Stimulated activated CD8-positive, alpha-beta memory T cell treated with anti-CD3 and anti-CD28 coated beads, Interleukin-12 subunit alpha, Interleukin-12 subunit beta, amount 100 ng/mL, for 4 hours (primary cell): ENCODE measurements at regions not wholly inside any gene's neighbourhood (a gene's known extent, or its start where the extent isn't known, plus 50 kb on each side); places are given as distances from the start of the nearest gene placed in this dataset.

Experiments used
- DNase-seq: peaks from one replicate; pipeline ENCODE4 v3.0.0-alpha.2; 2020; ENCODE audit warnings: low read depth

DNA sequence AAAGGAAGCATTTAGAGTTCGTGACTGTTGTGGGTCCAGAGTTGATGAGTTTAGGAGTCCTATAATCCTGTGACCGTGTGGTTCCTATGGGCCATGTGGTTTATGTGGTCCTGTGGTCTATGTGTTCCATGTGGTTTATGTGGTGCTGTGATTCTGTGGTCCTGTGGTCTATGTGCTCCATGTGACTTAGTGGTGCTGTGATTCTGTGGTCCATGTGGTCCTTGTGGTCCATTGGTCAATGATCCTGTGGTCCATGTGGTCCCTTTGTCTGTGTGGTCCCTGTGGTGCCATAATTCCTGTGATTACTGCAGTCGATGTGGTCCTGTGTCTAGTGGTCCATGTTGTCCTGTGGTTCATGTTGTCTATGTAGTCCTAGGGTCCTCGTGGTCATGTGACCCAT is 167.3 kb downstream of the TMEM18 start:
- DNase-seq: no peak

DNA sequence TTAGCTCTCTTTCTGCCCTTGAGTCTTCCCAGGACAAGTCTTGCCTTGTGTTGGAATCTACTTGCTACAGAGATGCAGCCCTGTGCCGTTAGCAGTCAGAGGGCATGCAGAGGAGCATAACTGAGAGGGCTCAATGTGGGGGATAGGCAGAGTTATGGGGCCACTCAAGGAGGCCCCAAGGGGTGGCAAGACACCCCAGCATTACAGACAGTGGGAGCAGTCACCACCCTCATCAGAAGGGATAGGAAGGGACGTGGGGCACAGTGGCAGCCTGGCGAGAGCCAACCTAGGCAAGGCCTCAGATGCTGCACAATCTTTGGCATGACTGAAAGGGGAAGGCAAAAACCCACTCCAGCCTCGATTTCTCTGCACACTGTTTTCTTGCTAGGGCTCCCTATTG is 169.1 kb downstream of the TMEM18 start:
- DNase-seq: no peak

DNA sequence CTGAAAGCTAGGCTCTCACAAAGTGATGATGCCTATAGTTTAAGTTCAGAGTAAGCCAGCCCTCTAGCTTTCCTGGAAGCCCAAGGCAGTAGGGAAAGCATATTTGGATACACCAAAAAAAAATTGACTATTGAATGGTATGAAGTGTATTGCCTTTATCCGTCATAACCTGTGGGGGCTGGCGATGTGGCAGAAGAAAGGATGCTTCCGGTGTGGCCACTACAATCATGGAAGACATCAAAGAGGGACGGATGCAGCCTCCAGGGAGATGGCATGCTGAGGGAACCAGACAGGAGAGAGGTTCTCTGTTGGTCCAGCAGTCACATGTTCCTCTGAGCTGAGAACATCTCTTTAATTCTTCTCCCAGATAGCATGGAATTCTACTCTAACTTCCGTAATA is 170.3 kb downstream of the TMEM18 start:
- DNase-seq: no peak

DNA sequence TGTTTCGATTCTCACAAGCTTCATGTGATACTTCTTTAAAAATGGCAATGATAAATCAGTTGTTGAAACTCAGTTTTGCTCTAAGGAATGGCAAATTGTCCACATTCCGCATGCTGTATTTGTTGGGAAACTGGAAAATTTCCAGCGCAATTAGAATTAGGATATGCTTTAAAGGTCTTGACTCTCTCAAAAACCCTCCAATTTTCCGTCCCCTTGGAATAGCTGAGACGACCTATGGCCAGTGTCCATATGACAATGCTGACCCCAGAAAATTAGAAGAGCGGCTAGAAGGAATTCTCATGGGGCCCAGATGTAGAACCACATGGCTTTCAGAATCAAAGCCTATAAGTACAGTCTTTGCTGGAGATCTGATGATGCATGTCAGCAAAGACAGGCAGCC is 170.8 kb downstream of the TMEM18 start:
- no peak for DNase-seq

DNA sequence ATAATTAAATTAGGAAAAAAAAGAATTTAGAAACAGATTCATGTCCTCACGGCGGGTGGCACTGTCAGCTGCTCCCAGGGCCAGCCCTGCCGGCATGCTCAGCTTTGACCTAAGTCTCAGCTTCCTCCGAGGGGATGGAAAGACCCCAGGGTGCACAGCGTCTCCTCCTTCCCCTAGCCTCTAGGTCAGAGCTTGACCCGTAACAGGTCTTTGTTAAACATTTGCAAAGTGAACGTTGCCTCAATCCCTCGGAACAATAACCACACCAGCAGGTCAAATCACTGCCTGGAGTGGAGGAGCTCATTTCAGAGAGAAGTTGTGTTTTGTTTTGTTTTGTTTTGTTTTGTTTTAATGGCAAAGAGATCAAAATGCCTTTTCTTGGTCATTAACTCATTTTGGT is 171.3 kb downstream of the TMEM18 start:
- no peak for DNase-seq

DNA sequence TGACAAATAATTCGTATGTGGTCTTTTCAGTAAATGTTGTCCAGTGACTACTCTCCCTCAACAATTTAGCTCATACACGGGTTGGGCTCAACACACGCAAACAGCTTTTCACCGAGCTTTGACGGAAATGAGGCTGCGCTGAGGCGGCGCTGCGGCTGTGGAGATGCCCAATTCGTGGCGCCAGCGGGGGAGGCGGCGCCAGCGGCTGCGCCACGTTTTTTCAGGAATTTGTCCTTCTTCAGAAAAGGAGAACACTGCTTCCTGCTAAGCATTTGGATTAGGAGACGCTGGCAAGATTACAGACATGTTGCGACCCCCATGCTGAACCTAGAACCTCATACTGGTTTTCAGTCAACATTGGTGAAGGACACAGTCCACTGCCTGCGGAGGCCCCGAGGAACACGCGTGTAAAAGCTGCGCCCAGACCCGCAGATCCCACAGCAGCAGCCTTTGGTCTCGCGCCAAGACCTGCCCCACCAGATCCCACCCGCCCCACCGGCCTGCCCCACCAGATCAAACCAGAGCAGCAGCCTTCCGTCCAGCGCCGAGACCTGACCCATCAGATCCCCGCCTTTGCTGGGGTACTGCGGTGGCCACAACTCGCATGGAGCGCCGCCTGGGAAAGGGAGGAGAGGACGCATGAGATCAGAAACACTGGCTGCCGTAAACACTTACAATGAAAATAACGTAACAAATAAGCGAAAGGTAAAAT is 173.8 kb downstream of the TMEM18 start:
- DNase-seq: no peak

DNA sequence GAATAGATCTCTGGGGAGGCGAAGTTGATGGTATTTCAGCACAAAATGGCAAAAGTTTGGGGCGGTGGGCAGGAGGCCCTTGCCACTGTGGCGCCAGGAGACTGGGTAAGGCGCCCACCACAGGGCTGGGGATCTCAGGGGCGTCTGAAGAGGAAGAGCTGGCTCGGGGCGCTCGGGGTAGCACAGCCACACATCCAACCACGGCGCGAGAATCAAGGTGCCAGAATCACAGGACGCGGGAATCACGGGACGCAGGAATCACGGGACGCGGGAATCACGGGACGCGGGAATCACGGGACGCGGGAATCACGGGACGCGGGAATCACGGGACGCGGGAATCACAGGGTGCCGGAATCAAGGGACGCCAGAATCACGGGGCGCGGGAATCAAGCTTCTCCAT is 174.4 kb downstream of the TMEM18 start:
- DNase-seq: no peak

DNA sequence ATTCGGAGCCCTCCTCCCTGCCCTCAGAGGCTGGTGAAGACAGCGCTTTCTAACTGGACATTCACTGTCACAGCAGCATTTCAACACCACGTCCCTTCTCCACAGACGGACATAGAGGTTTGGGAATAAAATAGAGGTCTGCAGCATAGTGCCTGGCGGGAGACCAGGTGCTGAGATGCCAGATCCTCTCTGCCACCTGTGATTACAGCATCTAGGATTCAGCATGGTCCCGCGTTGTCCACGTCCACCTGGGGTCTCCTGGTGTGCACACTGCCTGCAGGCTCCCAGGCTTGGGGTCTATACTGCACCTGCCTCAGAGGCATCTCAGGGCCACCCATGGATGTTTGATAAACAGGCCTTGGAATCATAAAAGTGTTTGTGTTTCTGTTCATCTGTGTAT is 175.5 kb downstream of the TMEM18 start:
- DNase-seq: no peak

DNA sequence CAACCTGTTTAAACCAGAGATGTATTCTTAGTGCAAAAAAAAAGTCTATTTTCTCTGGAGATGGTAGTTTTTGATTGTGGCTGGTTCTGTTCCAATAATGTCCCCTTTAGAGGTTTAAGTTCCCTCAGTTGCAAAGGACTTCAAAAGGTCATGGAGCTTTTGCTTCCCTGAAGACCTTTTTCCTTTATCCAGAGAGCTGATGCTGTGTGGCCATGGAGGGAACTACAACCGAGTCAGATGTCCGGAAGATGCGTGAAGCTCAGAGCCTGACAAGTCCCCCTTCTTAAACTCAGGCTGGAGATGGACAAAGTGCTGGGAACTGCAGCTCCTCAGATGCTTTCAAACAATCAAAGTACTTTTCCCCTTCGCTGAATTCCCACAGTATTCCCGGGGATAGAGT is 176.1 kb downstream of the TMEM18 start:
- DNase-seq: no peak

DNA sequence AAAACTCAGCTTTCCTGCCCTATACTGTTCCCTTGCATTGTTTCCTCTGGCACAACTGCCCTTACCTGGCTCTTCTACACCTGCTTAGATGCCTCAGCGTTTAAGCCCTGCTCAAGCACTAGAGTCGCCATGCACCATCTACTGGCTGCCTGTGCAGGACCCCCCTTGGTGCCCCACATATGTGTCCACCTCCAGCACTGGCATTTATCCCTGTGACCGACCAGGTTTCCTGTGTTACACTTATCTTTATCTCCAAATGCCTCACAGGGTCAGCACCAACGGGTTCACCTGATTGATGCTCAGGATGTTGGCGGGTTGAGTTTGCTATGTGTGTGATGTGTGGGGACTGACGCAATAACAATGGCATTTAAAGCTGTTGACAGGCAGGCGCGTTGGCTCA is 177.5 kb downstream of the TMEM18 start:
- no peak for DNase-seq

DNA sequence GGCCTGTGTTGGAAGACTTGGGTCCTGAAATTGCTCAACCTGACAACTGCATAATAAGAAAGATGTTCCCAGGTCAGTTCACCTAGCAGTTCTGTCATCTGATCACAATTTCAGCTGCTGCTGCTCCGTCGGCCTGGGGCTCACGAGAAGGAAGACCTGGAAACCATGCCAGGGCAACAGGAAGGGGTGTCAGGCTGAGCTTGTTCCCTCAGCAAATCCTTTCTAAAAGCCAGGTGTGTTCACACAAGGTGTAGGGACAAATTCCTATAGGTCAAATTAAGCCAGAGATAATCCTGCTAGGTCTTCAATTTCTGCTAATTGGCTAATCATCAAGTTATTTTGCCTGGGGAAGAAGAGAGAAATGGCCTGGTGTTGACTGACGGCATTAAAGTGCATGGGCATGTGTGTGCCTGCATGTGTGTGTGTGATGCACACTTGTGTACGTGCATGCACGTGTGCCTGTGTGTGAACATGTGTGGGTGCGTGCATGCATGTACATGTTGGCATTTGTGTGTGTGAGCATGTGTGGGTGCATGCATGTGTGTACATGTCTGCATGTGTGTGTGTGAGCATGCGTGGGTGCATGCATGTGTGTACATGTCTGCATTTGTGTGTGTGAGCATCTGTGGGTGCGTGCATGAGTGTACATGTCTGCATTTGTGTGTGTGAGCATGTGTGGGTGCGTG is 178.6 kb downstream of the TMEM18 start:
- no peak for DNase-seq

DNA sequence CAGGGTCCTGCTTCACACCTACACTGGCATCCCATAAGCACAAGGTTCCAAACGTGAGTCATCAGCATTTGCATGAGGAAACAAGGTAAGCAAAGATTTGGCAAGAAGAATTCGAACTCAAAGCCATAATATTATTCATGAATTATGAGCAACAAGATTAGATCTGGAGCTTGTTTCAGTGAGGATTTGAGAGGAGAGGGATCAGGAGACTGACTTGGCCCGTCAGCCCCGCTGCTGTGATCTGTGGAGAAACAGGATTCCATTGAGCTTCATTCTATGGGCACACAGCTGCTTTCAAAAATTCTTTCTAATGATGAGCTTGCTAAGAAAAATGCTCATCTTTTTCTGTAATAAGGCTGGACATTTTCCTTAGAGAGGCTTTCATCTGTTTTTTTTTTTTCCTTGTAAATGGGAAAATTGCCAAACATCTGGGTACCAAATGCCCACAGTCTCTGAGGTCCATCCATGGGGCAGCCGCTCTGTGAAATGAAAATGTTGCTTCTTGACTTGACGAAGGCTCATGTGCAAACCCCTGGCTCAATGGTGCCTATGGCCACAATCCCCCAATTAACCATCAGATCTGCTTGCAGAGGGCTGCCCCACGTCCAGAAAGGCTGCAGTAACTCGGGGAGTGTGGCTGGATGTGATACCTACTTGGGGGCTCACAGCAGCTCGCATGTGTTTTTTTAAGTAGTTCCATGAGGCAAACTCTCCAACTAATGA is 179.3 kb downstream of the TMEM18 start:
- DNase-seq: no peak

DNA sequence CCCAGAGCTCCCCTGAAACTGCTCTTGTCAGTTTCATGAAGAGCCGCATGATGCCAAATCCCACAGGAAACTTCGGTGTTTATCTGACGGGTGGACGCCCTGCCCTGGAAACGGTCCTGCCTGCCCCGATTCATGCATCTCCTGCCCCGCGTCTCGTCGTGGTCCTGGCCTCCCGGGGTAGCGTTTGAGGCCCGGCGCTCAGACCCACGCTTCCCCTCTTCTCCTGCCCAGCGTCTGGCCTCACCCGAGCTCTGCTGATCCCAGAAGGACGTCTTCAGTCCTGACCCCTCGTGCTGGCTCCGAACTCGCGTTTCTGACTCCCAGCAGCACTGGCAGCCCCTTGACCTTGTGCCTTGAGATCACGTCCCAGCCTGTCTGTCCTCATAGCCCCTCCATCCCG is 180.5 kb downstream of the TMEM18 start:
- DNase-seq: no peak

DNA sequence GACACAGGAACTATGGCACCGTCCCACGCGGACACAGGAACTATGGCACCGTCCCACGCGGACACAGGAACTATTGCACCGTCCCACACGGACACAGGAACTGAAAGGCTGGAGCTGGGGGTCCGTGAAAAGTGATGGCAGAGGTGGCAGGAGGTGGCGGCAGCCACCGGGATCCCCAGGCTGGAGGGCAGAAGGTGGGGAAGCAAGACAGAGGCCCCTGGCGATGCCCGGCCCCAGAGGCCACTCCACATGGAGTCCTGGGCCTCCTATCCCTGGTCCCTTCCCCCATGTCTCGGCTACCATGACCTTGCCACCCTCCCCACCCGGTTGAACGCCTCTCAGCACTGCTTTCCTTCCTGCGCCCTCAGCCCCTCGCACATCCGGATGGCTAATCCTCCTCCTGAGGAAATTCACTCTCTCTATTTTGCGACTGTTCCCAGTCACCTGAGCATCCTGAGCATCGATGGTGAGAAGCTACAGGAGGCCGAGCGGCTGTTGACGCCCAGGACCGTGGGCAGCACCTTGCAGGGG is 181.4 kb downstream of the TMEM18 start:
- no peak for DNase-seq

DNA sequence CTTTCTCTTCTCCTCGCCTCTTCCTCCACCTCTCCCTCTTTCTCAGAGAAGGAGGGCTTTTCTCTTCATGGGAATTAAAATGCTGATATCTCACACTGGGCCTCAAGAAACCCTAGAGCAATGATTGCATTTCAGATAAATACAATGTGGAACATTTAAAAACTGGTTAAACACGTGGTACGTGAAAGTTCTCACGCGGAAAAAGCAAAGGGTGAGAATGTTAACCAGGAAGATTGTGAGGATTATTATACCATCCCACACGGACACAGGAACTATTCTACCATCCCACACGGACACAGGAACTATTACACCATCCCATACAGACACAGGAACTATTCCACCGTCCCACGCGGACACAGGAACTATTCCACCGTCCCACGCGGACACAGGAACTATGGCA is 182.4 kb downstream of the TMEM18 start:
- DNase-seq: no peak

DNA sequence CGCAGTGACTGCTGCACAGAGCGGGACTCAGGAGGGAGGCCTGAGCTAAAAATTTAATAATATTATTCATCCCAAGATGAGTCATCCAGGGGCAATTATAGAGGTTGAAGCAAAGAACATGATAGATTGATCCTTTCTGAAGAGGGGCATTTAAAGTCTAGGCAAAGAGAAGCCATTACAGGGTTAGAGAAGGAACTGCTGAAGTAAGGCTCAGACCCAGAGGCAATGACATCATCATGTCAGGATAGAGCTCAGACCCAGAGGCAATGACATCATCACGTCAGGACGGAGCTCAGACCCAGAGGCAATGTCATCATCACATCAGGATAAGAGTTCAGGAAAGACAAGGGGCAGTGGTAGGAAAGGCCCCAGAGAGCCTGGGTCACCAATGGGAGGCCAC is 184.0 kb downstream of the TMEM18 start:
- no peak for DNase-seq

DNA sequence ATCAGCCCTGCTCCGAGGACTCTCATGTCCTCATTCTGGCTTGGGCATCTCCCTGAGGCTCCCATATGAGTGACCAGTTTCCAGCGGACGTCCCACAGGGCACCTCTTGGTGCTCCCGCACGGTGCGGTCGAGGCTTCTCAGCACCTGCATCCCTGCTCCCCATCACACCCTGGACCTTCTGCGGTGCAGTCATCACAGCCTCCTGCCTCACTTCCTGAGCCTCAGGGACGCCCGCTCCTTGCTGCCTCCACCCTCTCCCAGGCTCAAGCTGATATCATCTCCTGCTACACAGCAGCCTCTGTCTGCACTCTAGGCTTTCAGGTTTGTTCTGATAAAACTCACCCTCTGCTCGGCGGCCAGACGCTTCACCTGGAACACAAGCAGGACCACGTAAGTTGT is 185.0 kb downstream of the TMEM18 start:
- DNase-seq: no peak

DNA sequence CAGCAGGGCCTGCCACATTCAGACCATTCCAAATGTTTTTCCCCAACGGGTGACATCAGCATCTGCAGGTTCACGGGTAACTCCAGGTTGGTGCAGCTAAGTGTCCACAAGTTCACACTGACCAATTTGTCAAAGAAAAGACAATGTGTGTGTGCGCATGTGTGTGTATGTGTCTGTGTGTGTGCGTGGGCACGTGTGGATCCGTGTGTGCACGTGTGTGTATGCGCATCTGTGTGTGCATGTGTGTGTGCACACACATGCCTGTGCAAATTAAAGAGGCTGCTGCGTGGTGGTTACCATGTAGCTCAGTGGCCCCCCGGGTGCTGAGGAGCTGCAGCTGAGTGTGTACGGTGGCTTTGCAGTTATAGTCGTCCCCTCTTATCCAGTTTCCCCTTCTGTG is 187.4 kb downstream of the TMEM18 start:
- no peak for DNase-seq

DNA sequence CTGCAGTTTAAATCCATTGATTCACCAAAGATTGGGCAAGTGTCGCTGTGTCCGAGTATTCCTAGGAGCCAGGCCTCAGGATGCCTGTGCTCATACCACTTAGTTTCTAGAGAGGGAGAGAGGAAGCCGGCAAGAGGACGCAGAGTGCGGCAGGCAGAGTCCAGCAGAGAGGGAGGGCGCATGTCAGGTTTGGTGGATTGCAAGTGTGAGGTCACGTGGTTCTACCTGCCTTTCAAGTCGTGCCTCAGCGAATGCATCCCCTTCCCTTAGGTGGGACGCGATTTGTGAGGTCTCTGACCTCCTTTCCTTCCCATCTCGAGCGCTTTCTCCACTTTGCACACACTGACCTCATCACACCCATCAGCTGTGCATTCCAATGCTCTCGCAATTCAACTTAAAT is 188.1 kb downstream of the TMEM18 start:
- no peak for DNase-seq

DNA sequence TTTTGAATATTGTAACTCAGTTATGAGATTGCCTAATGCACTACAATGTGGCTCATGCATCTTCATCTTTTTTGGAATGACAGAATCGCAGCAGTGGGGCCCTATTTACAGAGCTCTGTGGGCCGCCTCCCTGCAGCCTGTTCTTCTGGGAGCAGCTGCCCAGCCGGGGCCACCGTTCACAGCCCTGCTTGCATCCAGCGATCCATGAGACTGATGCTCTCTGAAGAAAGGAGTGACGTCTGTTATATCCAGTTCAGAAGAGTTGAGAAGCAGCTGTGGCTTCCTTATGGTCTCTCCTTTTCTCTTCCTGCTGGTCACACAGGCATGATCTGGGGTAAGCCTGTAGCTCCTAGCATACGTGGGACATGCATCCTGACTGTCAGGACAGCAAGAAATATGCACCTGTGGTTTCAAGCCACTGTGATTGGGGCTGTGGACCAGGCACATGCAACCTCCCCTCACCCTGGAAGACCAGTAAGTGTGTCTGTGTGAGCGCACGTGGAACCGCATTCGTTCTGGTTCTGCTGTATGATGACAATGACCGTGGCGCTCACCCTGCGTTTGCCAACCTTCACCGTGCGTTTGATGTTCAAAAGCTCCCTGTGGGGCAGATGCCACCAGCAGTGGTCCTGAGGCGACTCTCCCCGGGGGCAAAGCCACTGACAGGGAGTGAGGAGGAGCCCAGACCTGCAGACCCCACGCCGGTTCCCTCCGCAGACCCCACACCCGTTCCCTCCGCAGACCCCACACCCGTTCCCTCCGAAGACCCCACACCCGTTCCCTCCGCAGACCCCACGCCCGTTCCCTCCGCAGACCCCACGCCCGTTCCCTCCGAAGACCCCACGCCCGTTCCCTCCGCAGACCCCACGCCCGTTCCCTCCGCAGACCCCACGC is 189.8 kb downstream of the TMEM18 start:
- DNase-seq: no peak

DNA sequence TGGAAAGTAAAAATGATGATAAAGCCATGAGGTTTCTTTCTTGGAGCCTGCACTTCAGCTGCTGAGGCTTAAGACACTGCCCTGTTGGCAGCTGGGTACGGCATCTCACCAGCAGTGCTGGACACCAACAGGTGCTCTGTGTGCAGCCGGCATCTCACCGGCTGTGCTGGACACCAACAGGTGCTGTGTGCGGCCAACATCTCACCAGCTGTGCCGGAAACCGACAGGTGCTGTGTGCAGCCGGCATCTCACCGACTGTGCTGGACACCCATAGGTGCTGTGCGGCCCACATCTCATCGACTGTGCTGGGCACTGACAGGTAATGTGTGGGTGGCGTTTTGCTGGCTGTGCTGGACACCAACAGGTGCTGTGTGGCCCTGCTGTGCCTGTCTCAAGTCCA is 190.8 kb downstream of the TMEM18 start:
- no peak for DNase-seq

DNA sequence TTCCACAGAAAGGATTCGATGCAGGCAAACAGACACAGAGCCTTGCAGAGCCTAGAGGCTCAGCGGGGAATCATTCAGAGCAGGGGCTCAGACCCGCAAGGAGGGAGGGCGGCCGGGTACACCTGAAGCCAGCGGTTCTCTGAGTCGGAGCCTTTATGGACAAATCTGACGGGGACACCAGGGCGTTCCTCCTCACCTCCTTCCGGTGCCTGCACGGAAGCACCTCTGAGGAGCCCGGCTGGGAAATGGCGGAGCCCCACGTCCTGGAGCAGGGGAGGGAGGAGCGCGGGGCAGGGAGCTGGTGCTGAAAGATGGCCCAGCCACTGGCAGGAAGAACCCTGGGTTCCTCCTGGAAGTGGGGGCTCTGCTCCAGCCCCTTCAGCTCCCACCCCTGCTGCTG is 193.5 kb upstream of the ALKAL2 start:
- DNase-seq: no peak
